ENCODE measurements at regions not wholly inside any gene's neighbourhood (a gene's known extent, or its start where the extent isn't known, plus 50 kb on each side); places are given as distances from the start of the nearest gene placed in this dataset.

- peak; percentile 9 to 23 for DNase-seq (ENCODE audit: low read depth in 2 of 2)
- H3K79me2 ChIP-seq (ENCODE audit: control insufficient read depth, insufficient read depth, low read length) = no peaks in the 10 kb centered on the region
- H3K27me3 ChIP-seq (ENCODE audit: control insufficient read depth, insufficient read depth, low read length) = no peaks in the 10 kb centered on the region
- no peaks in the 10 kb centered on the region for H3K9me3 ChIP-seq (ENCODE audit: control insufficient read depth, insufficient read depth, low read depth, low read length)
- no peak overlapping the region for H3K27ac ChIP-seq (ENCODE audit: insufficient read depth, low read length)
- H3K4me2 ChIP-seq (ENCODE audit: extremely low read depth, insufficient read depth, low read length) = no peak overlapping the region
- no peaks in the 10 kb centered on the region for H3K36me3 ChIP-seq (ENCODE audit: control insufficient read depth, insufficient read depth, low read length)
- no peaks in the 10 kb centered on the region for H3K4me1 ChIP-seq (ENCODE audit: control insufficient read depth, extremely low read depth, insufficient read depth, low read length)
- H3K9ac ChIP-seq (ENCODE audit: insufficient read depth, low read length) = no peak overlapping the region
- no peak overlapping the region for H2AFZ ChIP-seq (ENCODE audit: low read length)
- no peaks in the 10 kb centered on the region for H4K20me1 ChIP-seq (ENCODE audit: control insufficient read depth, extremely low read depth, insufficient read depth, low read length)
- no peak overlapping the region for H3K4me3 ChIP-seq (replicated peaks in 1 of 4; ENCODE audit: control extremely low read depth in 1 of 4, insufficient read depth in 1 of 4, low read depth in 3 of 4, low read length in 4 of 4)
- TF ChIP-seq EZH2 (IDR thresholded peaks at IDR 0.05; ENCODE audit: low read length, missing control alignments) (no peak), CTCF (conservative IDR thresholded peaks at IDR 0.05 in 1 of 2, IDR thresholded peaks at IDR 0.05 in 1 of 2; ENCODE audit: low read depth in 1 of 2, low read length in 2 of 2) (no peak)
These were observed 128.7 kb upstream of the CXCL12 start for GRCh38 chr10:44513591-44513990.

- Histone ChIP-seq H2AFZ (ENCODE audit: low read length) (no peak overlapping the region), H3K36me3 (ENCODE audit: control insufficient read depth, insufficient read depth, low read length) (no peaks in the 10 kb centered on the region), H3K9me3 (ENCODE audit: control insufficient read depth, insufficient read depth, low read depth, low read length) (no peaks in the 10 kb centered on the region), H3K9ac (ENCODE audit: insufficient read depth, low read length) (no peak overlapping the region), H3K4me3 (replicated peaks in 1 of 4; ENCODE audit: control extremely low read depth in 1 of 4, insufficient read depth in 1 of 4, low read depth in 3 of 4, low read length in 4 of 4) (no peak overlapping the region), H3K79me2 (ENCODE audit: control insufficient read depth, insufficient read depth, low read length) (no peaks in the 10 kb centered on the region), H4K20me1 (ENCODE audit: control insufficient read depth, extremely low read depth, insufficient read depth, low read length) (no peaks in the 10 kb centered on the region), H3K4me1 (ENCODE audit: control insufficient read depth, extremely low read depth, insufficient read depth, low read length) (no peaks in the 10 kb centered on the region), H3K4me2 (ENCODE audit: extremely low read depth, insufficient read depth, low read length) (no peak overlapping the region), H3K27ac (ENCODE audit: insufficient read depth, low read length) (no peak overlapping the region), H3K27me3 (ENCODE audit: control insufficient read depth, insufficient read depth, low read length) (no peaks in the 10 kb centered on the region)
- DNase-seq (ENCODE audit: low read depth in 2 of 2) = no peak
- TF ChIP-seq CTCF (conservative IDR thresholded peaks at IDR 0.05 in 1 of 2, IDR thresholded peaks at IDR 0.05 in 1 of 2; ENCODE audit: low read depth in 1 of 2, low read length in 2 of 2) = no peak
- no peak for TF ChIP-seq EZH2 (IDR thresholded peaks at IDR 0.05; ENCODE audit: low read length, missing control alignments)
These were observed 132.0 kb upstream of the CXCL12 start for GRCh38 chr10:44516891-44517290.

GRCh38 chr10:44517635-44518034, 132.7 kb upstream of the CXCL12 start:
- Histone ChIP-seq H3K36me3 (ENCODE audit: control insufficient read depth, insufficient read depth, low read length) (no peaks in the 10 kb centered on the region), H3K27ac (ENCODE audit: insufficient read depth, low read length) (no peak overlapping the region), H4K20me1 (ENCODE audit: control insufficient read depth, extremely low read depth, insufficient read depth, low read length) (no peaks in the 10 kb centered on the region), H3K27me3 (ENCODE audit: control insufficient read depth, insufficient read depth, low read length) (no peaks in the 10 kb centered on the region), H2AFZ (ENCODE audit: low read length) (no peak overlapping the region), H3K4me1 (ENCODE audit: control insufficient read depth, extremely low read depth, insufficient read depth, low read length) (no peaks in the 10 kb centered on the region), H3K4me2 (ENCODE audit: extremely low read depth, insufficient read depth, low read length) (no peak overlapping the region), H3K9ac (ENCODE audit: insufficient read depth, low read length) (no peak overlapping the region), H3K4me3 (replicated peaks in 1 of 4; ENCODE audit: control extremely low read depth in 1 of 4, insufficient read depth in 1 of 4, low read depth in 3 of 4, low read length in 4 of 4) (no peak overlapping the region), H3K9me3 (ENCODE audit: control insufficient read depth, insufficient read depth, low read depth, low read length) (no peaks in the 10 kb centered on the region), H3K79me2 (ENCODE audit: control insufficient read depth, insufficient read depth, low read length) (no peaks in the 10 kb centered on the region)
- TF ChIP-seq EZH2 (IDR thresholded peaks at IDR 0.05; ENCODE audit: low read length, missing control alignments) (no peak), CTCF (conservative IDR thresholded peaks at IDR 0.05 in 1 of 2, IDR thresholded peaks at IDR 0.05 in 1 of 2; ENCODE audit: low read depth in 1 of 2, low read length in 2 of 2) (peak; percentile 13 to 26)
- DNase-seq (ENCODE audit: low read depth in 2 of 2) = no peak
